ENCODE measurements at regions not wholly inside any gene's neighbourhood (a gene's known extent, or its start where the extent isn't known, plus 50 kb on each side); places are given as distances from the start of the nearest gene placed in this dataset.

- no peak for TF ChIP-seq CTCF (IDR thresholded peaks at IDR 0.05)
- no peak for TF ChIP-seq POLR2A (IDR thresholded peaks at IDR 0.05)
Measured at GRCh38 chr15:37362414-37362813, 262.1 kb upstream of the MEIS2 start.
